ENCODE measurements at regions not wholly inside any gene's neighbourhood (a gene's known extent, or its start where the extent isn't known, plus 50 kb on each side); places are given as distances from the start of the nearest gene placed in this dataset.

- no peak for TF ChIP-seq POLR2AphosphoS5 (IDR thresholded peaks at IDR 0.05)
- TF ChIP-seq, protein P1, sequence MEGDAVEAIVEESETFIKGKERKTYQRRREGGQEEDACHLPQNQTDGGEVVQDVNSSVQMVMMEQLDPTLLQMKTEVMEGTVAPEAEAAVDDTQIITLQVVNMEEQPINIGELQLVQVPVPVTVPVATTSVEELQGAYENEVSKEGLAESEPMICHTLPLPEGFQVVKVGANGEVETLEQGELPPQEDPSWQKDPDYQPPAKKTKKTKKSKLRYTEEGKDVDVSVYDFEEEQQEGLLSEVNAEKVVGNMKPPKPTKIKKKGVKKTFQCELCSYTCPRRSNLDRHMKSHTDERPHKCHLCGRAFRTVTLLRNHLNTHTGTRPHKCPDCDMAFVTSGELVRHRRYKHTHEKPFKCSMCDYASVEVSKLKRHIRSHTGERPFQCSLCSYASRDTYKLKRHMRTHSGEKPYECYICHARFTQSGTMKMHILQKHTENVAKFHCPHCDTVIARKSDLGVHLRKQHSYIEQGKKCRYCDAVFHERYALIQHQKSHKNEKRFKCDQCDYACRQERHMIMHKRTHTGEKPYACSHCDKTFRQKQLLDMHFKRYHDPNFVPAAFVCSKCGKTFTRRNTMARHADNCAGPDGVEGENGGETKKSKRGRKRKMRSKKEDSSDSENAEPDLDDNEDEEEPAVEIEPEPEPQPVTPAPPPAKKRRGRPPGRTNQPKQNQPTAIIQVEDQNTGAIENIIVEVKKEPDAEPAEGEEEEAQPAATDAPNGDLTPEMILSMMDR (IDR thresholded peaks at IDR 0.05), result no peak
Measured at GRCh38 chr14:71169861-71170260, 262.6 kb downstream of the PCNX1 start.

Data from prostate gland (tissue), 2 donors.